K562 (cell line): ENCODE measurements at regions not wholly inside any gene's neighbourhood (a gene's known extent, or its start where the extent isn't known, plus 50 kb on each side); places are given as distances from the start of the nearest gene placed in this dataset.

Source experiments
- ATAC-seq: fragments of 200-7000 bp; cut with Tn5 transposase; 3 replicates; pipeline ENCODE4 v1.9.1; 2020; ENCODE audit warnings: moderate library complexity
- BruUV-seq: library from RNA; stranded (reverse); fragments of 400-500 nt; replicated peaks from 2 replicates; lab custom pipeline; 2021; lab: Mats Ljungman, UMichigan
- CTCF ChIA-PET: fragments of 300-600 bp; formaldehyde crosslinking; extraction: SDS; loops from one replicate; lab custom pipeline; 2021; ENCODE audit warnings: low intra/inter-chr PET ratio; lab: Yijun Ruan, JAX
- POLR2A ChIA-PET: fragments of 300-600, 350-650 bp; sonication (Branson Sonifier 250); formaldehyde crosslinking; extraction: SDS; loops from one replicate; lab custom pipeline; 2021; ENCODE audit warnings: antibody characterized with exemption, inconsistent platforms; lab: Yijun Ruan, JAX
- DNase-seq, 4 experiments: peaks; one replicate each; pipeline versions ENCODE4 v3.0.0 to v3.0.0-alpha.2; 2011 to 2018; ENCODE audit warnings: low spot score in 3 of 4, mixed read lengths in 3 of 4; ENCODE audit errors: extremely low read depth in 1 of 4
- FAIRE-seq: peaks from 2 replicates; lab custom pipeline; 2011; peaks lifted over from hg19 to GRCh38; lab: Jason Lieb, UNC
- H2AFZ ChIP-seq: 2 replicates; pipeline ENCODE4 v1.6.0; 2011; ENCODE audit warnings: low read depth, low read length, control low read depth, inconsistent platforms
- H3K27ac ChIP-seq: fragments of 200-600 bp; 3 replicates; pipeline ENCODE4 v1.8.0; 2011; ENCODE audit warnings: low read depth, mild to moderate bottlenecking, control low read depth, inconsistent platforms, low read length, moderate library complexity, mixed read lengths; ENCODE audit errors: extremely low read depth
- H3K27me3 ChIP-seq, 2 experiments: fragments of 300-600 bp in 1 of 2; 2 replicates in 1 of 2; 3 replicates in 1 of 2; pipeline versions ENCODE4 v1.6.0 to v1.8.0; 2011; ENCODE audit warnings: inconsistent platforms in 2 of 2, low read length in 2 of 2, mild to moderate bottlenecking in 1 of 2, mixed read lengths in 1 of 2, moderate library complexity in 1 of 2; ENCODE audit not compliant: control insufficient read depth in 2 of 2, insufficient read depth in 2 of 2
- H3K36me3 ChIP-seq: fragments of 300-600 bp; 3 replicates; pipeline ENCODE4 v1.8.0; 2011; ENCODE audit warnings: mild to moderate bottlenecking, low read length, inconsistent platforms; ENCODE audit not compliant: control insufficient read depth, insufficient read depth
- H3K4me1 ChIP-seq, 2 experiments: fragments of 200-600 bp in 1 of 2; replicated peaks in 1 of 2; 2 replicates in 1 of 2; 3 replicates in 1 of 2; pipeline versions ENCODE4 v1.5.1 to v1.8.0; 2011; ENCODE audit warnings: inconsistent platforms in 2 of 2, low read length in 2 of 2, mild to moderate bottlenecking in 1 of 2, mixed read lengths in 1 of 2, moderate library complexity in 1 of 2; ENCODE audit not compliant: control insufficient read depth in 2 of 2, insufficient read depth in 2 of 2
- H3K4me2 ChIP-seq: 2 replicates; pipeline ENCODE4 v1.6.1; 2011; ENCODE audit warnings: low read length, control low read depth, inconsistent platforms, mixed read lengths; ENCODE audit not compliant: insufficient read depth
- H3K4me3 ChIP-seq: fragments of 200-600 bp; sonication (generic), shearing (Covaris generic); 2 replicates; pipeline ENCODE4 v1.5.1; 2016; ENCODE audit warnings: control low read depth, inconsistent platforms
- H3K79me2 ChIP-seq: fragments of 200-600 bp; 3 replicates; pipeline ENCODE4 v1.8.0; 2011; ENCODE audit warnings: low read length, inconsistent platforms; ENCODE audit not compliant: control insufficient read depth, insufficient read depth
- H3K9ac ChIP-seq, 2 experiments: 2 replicates each; pipeline versions ENCODE4 v1.6.0 to v1.6.1; 2011; ENCODE audit warnings: low read depth in 2 of 2, low read length in 2 of 2, control low read depth in 1 of 2, inconsistent platforms in 1 of 2, mild to moderate bottlenecking in 1 of 2, mixed read lengths in 1 of 2; ENCODE audit not compliant: insufficient read depth in 1 of 2
- H3K9me1 ChIP-seq: one replicate; pipeline ENCODE4 v1.6.0; 2011; ENCODE audit warnings: inconsistent platforms, mild to moderate bottlenecking, low read length, moderate library complexity; ENCODE audit not compliant: control insufficient read depth, insufficient read depth
- H3K9me3 ChIP-seq: replicated peaks from 2 replicates; pipeline ENCODE4 v1.5.1; 2011; ENCODE audit warnings: low read depth, low read length, inconsistent platforms; ENCODE audit not compliant: control insufficient read depth, insufficient read depth
- H4K20me1 ChIP-seq: replicated peaks from 2 replicates; pipeline ENCODE4 v1.6.1; 2011; ENCODE audit warnings: low read length, inconsistent platforms, mixed read lengths; ENCODE audit not compliant: control insufficient read depth, insufficient read depth
- CREM ChIP-seq: IDR thresholded peaks from 2 replicates; pipeline ENCODE4 v1.6.1; 2014; ENCODE audit warnings: antibody characterized with exemption, low read depth
- KDM2B ChIP-seq: fragments of 250-450 bp; sonication (Bioruptor Pico); IDR thresholded peaks from 2 replicates; pipeline ENCODE4 v1.8.0; 2021; ENCODE audit warnings: mild to moderate bottlenecking, moderate library complexity
- MTA1 ChIP-seq: fragments of 450-650 bp; IDR thresholded peaks from 2 replicates; pipeline ENCODE4 v1.6.1; 2017; ENCODE audit warnings: borderline replicate concordance
- NBN ChIP-seq: fragments of 450-650 bp; IDR thresholded peaks from 2 replicates; pipeline ENCODE4 v1.6.1; 2016; ENCODE audit warnings: low read depth, mild to moderate bottlenecking
- NFIC ChIP-seq: fragments of 450-650 bp; IDR thresholded peaks from 2 replicates; pipeline ENCODE4 v1.6.1; 2017; ENCODE audit warnings: mild to moderate bottlenecking, inconsistent platforms
- PCBP1 ChIP-seq: fragments of 200-400 bp; formaldehyde crosslinking; IDR thresholded peaks from 2 replicates; pipeline ENCODE4 v1.6.1; 2018; ENCODE audit warnings: mild to moderate bottlenecking, low read depth, low read length; ENCODE audit not compliant: poor library complexity, severe bottlenecking
- RAD51 ChIP-seq: fragments of 450-650 bp; IDR thresholded peaks from 2 replicates; pipeline ENCODE4 v1.7.1; 2016; ENCODE audit warnings: low read depth, mild to moderate bottlenecking, borderline replicate concordance
- SMAD3 ChIP-seq: fragments of 450-650 bp; formaldehyde crosslinking; conservative IDR thresholded peaks from 2 replicates; pipeline ENCODE4 v1.4.0; 2020; ENCODE audit warnings: mild to moderate bottlenecking
- TEAD2 ChIP-seq: fragments of 450-650 bp; IDR thresholded peaks from 2 replicates; pipeline ENCODE4 v1.6.1; 2016; ENCODE audit warnings: missing genetic modification characterization, control low read depth, missing compliant biosample characterization
- ZNF324 ChIP-seq: fragments of 250-450 bp; sonication (Bioruptor Pico); IDR thresholded peaks from 2 replicates; pipeline ENCODE4 v1.4.0; 2020; ENCODE audit warnings: mild to moderate bottlenecking
- WGBS: fragments of 100-300 bp; shearing (Covaris generic); methylation state at CpG from one replicate; pipeline ENCODE4 v1.1.6; 2016; ENCODE audit warnings: low coverage, mixed read lengths; ENCODE audit not compliant: insufficient coverage; ENCODE audit errors: missing lambda C conversion rate; 5-methylcytosine and 5-hydroxymethylcytosine counted together
- in situ Hi-C: fragments of 300-500 bp; cut with MboI; formaldehyde crosslinking; loops from 4 replicates; pipeline ENCODE4 v1.15.0; 2018; ENCODE audit warnings: inconsistent platforms, mixed read lengths
- intact Hi-C: fragments of 100-400 bp; cut with micrococcal nuclease; formaldehyde crosslinking; loops from 2 replicates; pipeline ENCODE4 v1.14.2; 2022

- FAIRE-seq (no peak), DNase-seq (no peak), ATAC-seq (no peak)
- WGBS: 0% methylated on average over 1 of the region's 1 CpG
- no peak overlapping the region for H3K27ac ChIP-seq
- no peaks in the 10 kb centered on the region for H3K36me3 ChIP-seq
- no peaks in the 10 kb centered on the region for H3K9me3 ChIP-seq
- H4K20me1 ChIP-seq: no peaks in the 10 kb centered on the region
- ChIA-PET CTCF (no interaction called here), POLR2A (no interaction called here)
- no peaks in the 10 kb centered on the region for H3K9me1 ChIP-seq
- no peak overlapping the region for H2AFZ ChIP-seq
- no peaks in the 10 kb centered on the region; a peak in 1 of 5 replicates for H3K4me1 ChIP-seq
- intact Hi-C loops (loop anchor here (10.0 kb wide), 1 partner anchor 1475 kb away; no protein-coding TSS in a partner anchor), in situ Hi-C loops (no loop called here)
- no peak overlapping the region for H3K4me3 ChIP-seq
- BruUV-seq: no TSS peak
- no peaks in the 10 kb centered on the region for H3K27me3 ChIP-seq
- H3K4me2 ChIP-seq: no peak overlapping the region
- H3K9ac ChIP-seq: no peak overlapping the region
- TF ChIP-seq RAD51 (no peak), MTA1 (no peak), TEAD2 (no peak), KDM2B (CRISPR knock-in tag) (no peak), PCBP1 (no peak), NFIC (no peak), SMAD3 (no peak), CREM (no peak), NBN (no peak), ZNF324 (CRISPR knock-in tag) (no peak)
- H3K79me2 ChIP-seq: no peaks in the 10 kb centered on the region
Measured at GRCh38 chr1:69400128-69400527, 167.6 kb upstream of the LRRC7 start.
